HFFc6 (cell line): ENCODE measurements at regions not wholly inside any gene's neighbourhood (a gene's known extent, or its start where the extent isn't known, plus 50 kb on each side); places are given as distances from the start of the nearest gene placed in this dataset.

Source experiments
- DNase-seq: peaks from one replicate; pipeline ENCODE4 v3.0.0-alpha.2; 2018
- H3K27ac Mint-ChIP-seq: 2 replicates; pipeline ENCODE4 v1.8.0; 2020; ENCODE audit warnings: mild to moderate bottlenecking, mixed read lengths
- H3K27me3 Mint-ChIP-seq: 2 replicates; pipeline ENCODE4 v1.8.0; 2021; ENCODE audit warnings: mild to moderate bottlenecking, moderate library complexity, mixed read lengths; ENCODE audit not compliant: insufficient read depth
- H3K36me3 Mint-ChIP-seq: 2 replicates; pipeline ENCODE4 v1.8.0; 2021; ENCODE audit warnings: low read depth, mixed read lengths
- H3K4me1 Mint-ChIP-seq: 2 replicates; pipeline ENCODE4 v1.8.0; 2020; ENCODE audit warnings: low read depth, mixed read lengths
- H3K4me3 Mint-ChIP-seq: 2 replicates; pipeline ENCODE4 v1.8.0; 2020; ENCODE audit warnings: mild to moderate bottlenecking, moderate library complexity, mixed read lengths
- H3K9me3 Mint-ChIP-seq: 2 replicates; pipeline ENCODE4 v1.8.0; 2020; ENCODE audit warnings: mild to moderate bottlenecking, mixed read lengths
- TF ChIP-seq, protein P1 (sequence below): fragments of 200-600 bp; sonication (generic); IDR thresholded peaks from 2 replicates; pipeline ENCODE4 v1.5.0; 2021; ENCODE audit warnings: antibody characterized with exemption, mild to moderate bottlenecking

DNA sequence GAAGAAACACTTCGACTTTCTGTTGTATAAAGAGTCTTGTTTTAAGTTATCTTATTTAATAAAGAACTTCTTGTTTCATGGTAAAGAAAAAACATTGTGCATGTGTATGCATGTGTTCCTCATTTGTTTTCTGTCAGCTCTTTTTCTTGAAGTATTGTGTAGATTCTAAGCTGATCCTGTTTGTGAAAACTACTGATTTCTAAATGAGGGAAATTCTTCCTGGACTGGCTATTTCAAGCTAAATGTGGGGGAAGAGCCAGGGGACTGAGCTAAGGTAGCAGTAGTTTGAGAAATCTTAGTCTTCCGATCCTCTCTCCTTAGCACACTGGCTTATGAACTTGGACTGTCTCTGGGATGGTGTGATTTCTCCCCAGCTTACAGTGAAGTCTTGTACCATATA lies 56.4 kb upstream of the RBMS1 start:
- no peak for DNase-seq
- H3K9me3 Mint-ChIP-seq: peaks cover 5% of the 10 kb centered on the region; the same call in 1 of the 2 replicates
- H3K27me3 Mint-ChIP-seq: no peaks in the 10 kb centered on the region; the same call in 1 of the 2 replicates
- no peak overlapping the region for H3K4me3 Mint-ChIP-seq
- H3K36me3 Mint-ChIP-seq: peaks cover 5% of the 10 kb centered on the region; the same call in 1 of the 2 replicates
- TF ChIP-seq, protein P1, sequence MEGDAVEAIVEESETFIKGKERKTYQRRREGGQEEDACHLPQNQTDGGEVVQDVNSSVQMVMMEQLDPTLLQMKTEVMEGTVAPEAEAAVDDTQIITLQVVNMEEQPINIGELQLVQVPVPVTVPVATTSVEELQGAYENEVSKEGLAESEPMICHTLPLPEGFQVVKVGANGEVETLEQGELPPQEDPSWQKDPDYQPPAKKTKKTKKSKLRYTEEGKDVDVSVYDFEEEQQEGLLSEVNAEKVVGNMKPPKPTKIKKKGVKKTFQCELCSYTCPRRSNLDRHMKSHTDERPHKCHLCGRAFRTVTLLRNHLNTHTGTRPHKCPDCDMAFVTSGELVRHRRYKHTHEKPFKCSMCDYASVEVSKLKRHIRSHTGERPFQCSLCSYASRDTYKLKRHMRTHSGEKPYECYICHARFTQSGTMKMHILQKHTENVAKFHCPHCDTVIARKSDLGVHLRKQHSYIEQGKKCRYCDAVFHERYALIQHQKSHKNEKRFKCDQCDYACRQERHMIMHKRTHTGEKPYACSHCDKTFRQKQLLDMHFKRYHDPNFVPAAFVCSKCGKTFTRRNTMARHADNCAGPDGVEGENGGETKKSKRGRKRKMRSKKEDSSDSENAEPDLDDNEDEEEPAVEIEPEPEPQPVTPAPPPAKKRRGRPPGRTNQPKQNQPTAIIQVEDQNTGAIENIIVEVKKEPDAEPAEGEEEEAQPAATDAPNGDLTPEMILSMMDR: no peak
- no peaks in the 10 kb centered on the region; the same call in 1 of the 2 replicates for H3K4me1 Mint-ChIP-seq
- no peak overlapping the region for H3K27ac Mint-ChIP-seq

DNA sequence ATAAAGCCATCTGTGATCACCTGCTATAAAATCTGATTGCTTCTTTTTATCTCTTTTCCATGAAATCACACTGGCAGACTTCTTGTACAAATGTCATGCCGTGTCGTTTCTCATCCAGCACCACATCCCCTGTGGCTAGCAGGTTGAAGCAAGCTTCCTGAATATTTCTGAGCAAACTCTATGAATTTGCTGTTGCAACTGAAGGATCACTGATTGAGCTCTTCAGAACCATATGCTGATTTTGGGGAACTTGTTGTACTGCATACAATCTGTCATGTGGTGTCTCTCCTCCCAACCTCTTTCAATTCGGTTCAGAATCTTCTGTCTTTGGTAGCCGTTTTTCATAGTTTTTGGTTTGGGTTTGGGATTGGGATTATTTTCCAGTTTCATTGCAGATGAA lies 57.7 kb upstream of the RBMS1 start:
- Mint-ChIP-seq H3K27ac (no peak overlapping the region), H3K9me3 (peaks cover 5% of the 10 kb centered on the region; the same call in 1 of the 2 replicates), H3K4me3 (no peak overlapping the region), H3K4me1 (no peaks in the 10 kb centered on the region; the same call in 1 of the 2 replicates), H3K27me3 (no peaks in the 10 kb centered on the region; the same call in 1 of the 2 replicates), H3K36me3 (peaks cover 5% of the 10 kb centered on the region; the same call in 1 of the 2 replicates)
- no peak for DNase-seq
- TF ChIP-seq, protein P1: no peak

DNA sequence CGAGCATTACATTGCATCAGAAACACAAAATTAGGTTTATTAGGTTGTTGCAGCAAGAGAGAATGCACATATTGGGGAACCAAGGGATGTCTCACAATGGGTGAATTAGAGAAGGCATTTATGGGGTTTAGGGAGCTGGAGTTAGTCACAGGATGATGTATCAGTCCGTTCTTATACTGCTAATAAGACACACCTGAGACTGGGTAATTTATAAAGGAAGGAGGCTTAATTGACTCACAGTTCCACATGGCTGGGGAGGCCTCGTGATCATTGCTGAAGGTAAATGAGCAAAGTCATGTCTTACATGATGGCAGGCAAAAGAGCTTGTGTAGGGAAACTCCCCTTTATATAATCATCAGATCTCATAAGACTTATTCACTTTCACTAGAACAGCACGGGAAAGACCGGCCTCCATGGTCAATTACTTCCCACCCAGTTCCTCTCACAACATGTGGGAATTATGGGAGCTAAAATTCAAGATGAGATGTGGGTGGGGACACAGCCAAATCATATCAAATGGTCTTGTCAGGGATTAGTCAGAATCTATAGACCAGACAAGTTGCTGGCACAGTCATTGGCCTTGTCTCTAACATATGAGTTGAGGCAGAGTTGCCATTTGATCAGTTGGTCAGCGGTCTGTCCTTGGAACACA lies 61.9 kb upstream of the RBMS1 start:
- Mint-ChIP-seq H3K36me3 (peaks cover 15% of the 10 kb centered on the region), H3K4me3 (no peak overlapping the region), H3K4me1 (no peaks in the 10 kb centered on the region; the same call in 1 of the 2 replicates), H3K27me3 (no peaks in the 10 kb centered on the region), H3K27ac (no peak overlapping the region), H3K9me3 (no peaks in the 10 kb centered on the region)
- TF ChIP-seq, protein P1: no peak
- DNase-seq: no peak

DNA sequence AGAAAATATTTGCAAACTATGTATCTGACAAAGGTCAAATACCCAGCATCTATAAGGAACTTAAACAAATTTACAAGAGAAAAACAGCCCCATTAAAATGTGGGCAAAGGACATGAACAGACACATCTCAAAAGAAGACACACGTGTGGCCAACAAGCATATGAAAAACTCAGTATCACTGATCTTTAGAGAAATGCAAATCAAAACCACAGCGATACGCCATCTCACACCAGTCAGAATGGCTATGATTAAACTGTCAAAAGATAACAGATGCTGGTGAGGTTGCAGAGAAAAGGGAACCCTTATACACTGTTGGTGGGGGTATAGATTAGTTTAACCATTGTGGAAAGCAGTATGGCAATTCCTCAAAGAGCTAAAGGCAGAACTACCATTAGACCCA lies 64.3 kb upstream of the RBMS1 start:
- H3K9me3 Mint-ChIP-seq: no peaks in the 10 kb centered on the region
- TF ChIP-seq, protein P1: no peak
- no peaks in the 10 kb centered on the region for H3K27me3 Mint-ChIP-seq
- no peak overlapping the region for H3K27ac Mint-ChIP-seq
- no peak overlapping the region for H3K4me3 Mint-ChIP-seq
- H3K4me1 Mint-ChIP-seq: peaks cover 19% of the 10 kb centered on the region
- peaks cover 15% of the 10 kb centered on the region for H3K36me3 Mint-ChIP-seq
- DNase-seq: no peak

DNA sequence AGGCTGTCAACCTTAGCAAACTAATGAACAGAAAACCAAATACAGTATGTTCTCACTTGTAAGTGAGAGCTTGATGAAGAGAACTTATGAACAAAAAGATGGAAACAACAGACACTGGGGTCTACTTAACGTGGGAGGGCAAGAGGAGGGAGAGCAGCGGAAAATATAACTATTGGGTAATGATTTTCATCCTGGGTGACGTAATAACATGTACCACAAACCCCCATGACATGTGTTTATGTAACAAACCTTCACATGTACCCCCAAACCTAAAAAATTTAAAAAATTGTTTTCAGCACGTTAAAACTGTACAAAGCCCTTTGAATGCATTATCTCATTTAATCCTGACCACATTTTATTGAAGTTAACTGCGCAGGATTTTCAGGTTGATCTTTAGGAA lies 64.9 kb upstream of the RBMS1 start:
- H3K36me3 Mint-ChIP-seq: peaks cover 15% of the 10 kb centered on the region
- H3K27ac Mint-ChIP-seq: no peak overlapping the region
- H3K4me1 Mint-ChIP-seq: peaks cover 26% of the 10 kb centered on the region
- TF ChIP-seq, protein P1: no peak
- no peaks in the 10 kb centered on the region for H3K9me3 Mint-ChIP-seq
- H3K27me3 Mint-ChIP-seq: no peaks in the 10 kb centered on the region
- no peak for DNase-seq
- no peak overlapping the region for H3K4me3 Mint-ChIP-seq
